Mesothelial cell of epicardium (in vitro differentiated cells): ENCODE measurements at regions not wholly inside any gene's neighbourhood (a gene's known extent, or its start where the extent isn't known, plus 50 kb on each side); places are given as distances from the start of the nearest gene placed in this dataset.

Experiments
- DNase-seq, 2 experiments: peaks; one replicate each; pipeline ENCODE4 v3.0.0; 2021; ENCODE audit warnings: low spot score in 2 of 2; ENCODE audit not compliant: unreplicated experiment in 2 of 2
- H3K27ac Mint-ChIP-seq: 2 replicates; pipeline ENCODE4 v1.8.0; 2021; ENCODE audit warnings: mixed read lengths
- H3K27me3 Mint-ChIP-seq: 2 replicates; pipeline ENCODE4 v1.8.0; 2021; ENCODE audit warnings: low read depth, mixed read lengths
- H3K36me3 Mint-ChIP-seq: 2 replicates; pipeline ENCODE4 v1.8.0; 2021; ENCODE audit warnings: mixed read lengths
- H3K4me1 Mint-ChIP-seq: 2 replicates; pipeline ENCODE4 v1.8.0; 2021; ENCODE audit warnings: mixed read lengths
- H3K4me3 Mint-ChIP-seq: 2 replicates; pipeline ENCODE4 v1.8.0; 2021; ENCODE audit warnings: mild to moderate bottlenecking, moderate library complexity, mixed read lengths
- H3K9me3 Mint-ChIP-seq: 2 replicates; pipeline ENCODE4 v1.8.0; 2021; ENCODE audit warnings: mixed read lengths
- TF ChIP-seq, protein P1 (sequence below): fragments of 200-600 bp; sonication (generic); IDR thresholded peaks from one replicate; pipeline ENCODE4 v1.5.0; 2021; ENCODE audit warnings: antibody characterized with exemption; ENCODE audit not compliant: unreplicated experiment

DNA sequence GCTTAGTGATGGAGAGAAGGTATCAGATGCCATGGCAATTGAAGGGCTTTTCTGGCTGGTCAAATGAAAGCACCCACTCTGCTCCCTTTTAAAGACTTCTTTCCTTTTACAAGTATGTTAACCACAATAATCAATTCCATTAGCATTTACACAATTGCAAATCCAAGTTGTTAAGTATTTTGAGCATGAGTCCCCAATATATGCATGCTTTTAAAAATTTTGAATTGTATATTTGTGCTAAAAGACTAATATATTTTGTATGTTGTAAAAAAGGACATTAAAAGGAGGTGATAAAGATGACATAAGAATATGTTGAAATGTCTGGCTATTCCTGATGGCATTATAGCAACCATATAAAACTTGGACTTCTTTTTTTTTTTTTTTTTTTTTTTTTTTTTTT, 639.9 kb upstream of the CPEB2 start:
- Mint-ChIP-seq H3K9me3 (no peaks in the 10 kb centered on the region), H3K27me3 (no peaks in the 10 kb centered on the region), H3K4me1 (no peaks in the 10 kb centered on the region), H3K36me3 (no peaks in the 10 kb centered on the region), H3K27ac (no peak overlapping the region), H3K4me3 (no peak overlapping the region)
- TF ChIP-seq, protein P1, sequence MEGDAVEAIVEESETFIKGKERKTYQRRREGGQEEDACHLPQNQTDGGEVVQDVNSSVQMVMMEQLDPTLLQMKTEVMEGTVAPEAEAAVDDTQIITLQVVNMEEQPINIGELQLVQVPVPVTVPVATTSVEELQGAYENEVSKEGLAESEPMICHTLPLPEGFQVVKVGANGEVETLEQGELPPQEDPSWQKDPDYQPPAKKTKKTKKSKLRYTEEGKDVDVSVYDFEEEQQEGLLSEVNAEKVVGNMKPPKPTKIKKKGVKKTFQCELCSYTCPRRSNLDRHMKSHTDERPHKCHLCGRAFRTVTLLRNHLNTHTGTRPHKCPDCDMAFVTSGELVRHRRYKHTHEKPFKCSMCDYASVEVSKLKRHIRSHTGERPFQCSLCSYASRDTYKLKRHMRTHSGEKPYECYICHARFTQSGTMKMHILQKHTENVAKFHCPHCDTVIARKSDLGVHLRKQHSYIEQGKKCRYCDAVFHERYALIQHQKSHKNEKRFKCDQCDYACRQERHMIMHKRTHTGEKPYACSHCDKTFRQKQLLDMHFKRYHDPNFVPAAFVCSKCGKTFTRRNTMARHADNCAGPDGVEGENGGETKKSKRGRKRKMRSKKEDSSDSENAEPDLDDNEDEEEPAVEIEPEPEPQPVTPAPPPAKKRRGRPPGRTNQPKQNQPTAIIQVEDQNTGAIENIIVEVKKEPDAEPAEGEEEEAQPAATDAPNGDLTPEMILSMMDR: no peak
- DNase-seq: no peak

DNA sequence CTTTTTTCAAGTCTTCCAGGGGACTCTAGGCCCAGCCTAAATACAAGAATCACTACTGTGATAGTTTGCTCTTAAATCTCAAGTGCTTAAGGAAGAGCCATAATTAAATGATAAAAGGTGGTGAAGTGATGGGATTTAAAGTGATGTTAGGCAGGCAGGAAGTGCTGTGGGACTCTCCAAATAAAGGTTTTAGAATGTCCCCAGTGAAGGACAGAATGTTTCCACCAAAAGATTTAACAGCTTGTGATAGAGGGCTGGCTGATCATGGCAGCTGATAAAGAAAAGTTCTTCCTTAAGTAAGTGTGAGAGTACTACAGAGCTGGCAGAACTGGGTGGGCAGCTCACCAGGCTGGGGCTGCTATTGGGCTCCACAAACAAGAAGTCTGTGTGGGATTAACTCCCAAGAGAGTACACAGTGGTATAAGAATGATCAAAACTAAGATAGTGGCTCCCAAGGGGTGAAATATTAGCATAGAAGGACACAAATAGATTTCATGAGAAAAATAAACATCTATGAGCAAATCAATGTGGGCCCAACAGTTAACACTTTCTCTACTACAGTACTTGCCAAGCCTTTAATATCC, 637.2 kb upstream of the CPEB2 start:
- TF ChIP-seq, protein P1: no peak
- Mint-ChIP-seq H3K9me3 (no peaks in the 10 kb centered on the region), H3K36me3 (no peaks in the 10 kb centered on the region), H3K27ac (no peak overlapping the region), H3K4me3 (no peak overlapping the region), H3K27me3 (no peaks in the 10 kb centered on the region), H3K4me1 (no peaks in the 10 kb centered on the region)
- DNase-seq: no peak

DNA sequence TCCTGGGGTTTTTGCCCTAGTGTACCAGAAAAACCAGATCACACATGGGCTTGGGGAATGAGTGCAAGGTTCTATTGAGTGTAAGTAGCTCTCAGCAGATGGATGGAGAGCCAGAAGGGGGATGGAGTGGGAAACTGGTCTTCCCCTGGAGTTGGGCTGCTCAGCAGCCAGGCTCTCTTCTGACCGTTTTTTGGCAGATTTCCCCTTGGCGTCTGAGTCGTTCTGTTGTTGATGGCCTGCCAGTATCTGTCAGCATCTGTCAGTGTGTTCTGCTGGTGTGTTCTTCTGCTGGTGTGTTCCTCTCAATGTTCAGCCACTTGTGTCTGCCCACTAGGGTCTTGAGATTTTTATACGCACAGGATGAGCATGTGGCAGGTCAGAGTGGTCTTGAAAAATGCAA, 633.9 kb upstream of the CPEB2 start:
- Mint-ChIP-seq H3K4me1 (no peaks in the 10 kb centered on the region), H3K27me3 (no peaks in the 10 kb centered on the region)
- TF ChIP-seq, protein P1: no peak

DNA sequence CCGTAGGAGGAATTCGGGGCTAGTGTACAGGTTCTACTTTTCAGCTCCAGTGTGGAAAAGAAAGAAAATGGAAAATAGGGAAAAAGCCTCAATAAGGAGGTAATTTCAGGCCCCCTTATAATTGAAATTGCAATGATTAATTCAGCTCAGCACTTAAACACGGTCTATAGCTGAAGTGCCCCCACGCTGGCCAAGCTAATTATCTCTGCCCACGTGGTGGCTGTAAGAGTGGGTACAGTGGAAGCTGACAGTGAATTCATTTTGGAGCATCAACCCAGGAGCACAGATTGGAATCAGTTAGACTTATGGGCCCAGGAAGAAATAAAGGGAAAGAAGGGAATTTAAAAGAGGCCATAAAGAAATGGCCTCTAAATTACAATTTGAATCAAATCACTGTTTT, 631.1 kb upstream of the CPEB2 start:
- H3K4me3 Mint-ChIP-seq: no peak overlapping the region
- H3K9me3 Mint-ChIP-seq: no peaks in the 10 kb centered on the region
- no peak overlapping the region for H3K27ac Mint-ChIP-seq
- no peaks in the 10 kb centered on the region for H3K27me3 Mint-ChIP-seq
- H3K36me3 Mint-ChIP-seq: no peaks in the 10 kb centered on the region
- DNase-seq: no peak
- TF ChIP-seq, protein P1: no peak
- H3K4me1 Mint-ChIP-seq: no peaks in the 10 kb centered on the region

More for the DNA sequence above, 633.9 kb upstream of the CPEB2 start:
- Mint-ChIP-seq H3K4me3 (no peak overlapping the region), H3K9me3 (no peaks in the 10 kb centered on the region), H3K36me3 (no peaks in the 10 kb centered on the region), H3K27ac (no peak overlapping the region)
- no peak for DNase-seq

DNA sequence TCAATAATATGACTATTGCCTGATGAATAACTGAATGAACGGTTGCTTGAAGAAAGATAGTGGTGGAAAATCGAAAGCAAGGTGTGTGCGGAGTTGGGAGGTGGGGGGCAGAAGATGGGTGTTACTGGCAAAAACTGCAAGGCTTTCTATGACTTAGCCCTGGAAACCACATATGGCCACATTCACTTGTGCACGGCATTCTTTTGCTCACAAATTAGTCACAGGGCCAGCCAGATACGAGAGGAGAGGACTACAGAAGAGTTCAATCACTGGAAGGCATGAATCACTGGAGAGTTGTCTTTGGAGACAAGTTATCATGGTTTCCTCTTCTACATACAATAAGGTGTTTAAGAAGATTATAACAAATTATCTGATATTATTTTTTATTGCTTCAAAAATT, 626.5 kb upstream of the CPEB2 start:
- TF ChIP-seq, protein P1: no peak

DNA sequence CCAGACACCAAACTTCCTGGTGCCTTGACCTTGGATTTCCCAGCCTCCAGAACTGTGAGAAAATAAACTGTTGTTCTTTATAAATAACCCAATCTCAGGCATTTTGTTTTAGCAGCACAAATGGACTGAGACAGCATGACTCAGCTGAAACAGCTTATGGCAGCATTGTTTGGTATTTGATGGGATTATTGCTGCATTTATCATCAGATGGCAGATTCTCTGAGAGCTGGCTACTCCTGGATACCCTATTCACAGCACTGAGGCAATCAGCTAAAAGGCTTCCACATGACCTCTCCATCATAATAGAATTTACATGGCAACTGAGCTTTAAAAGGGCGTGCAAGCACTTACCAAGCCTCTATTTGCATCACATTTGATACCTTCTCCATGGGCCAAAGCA, 623.1 kb upstream of the CPEB2 start:
- H3K4me1 Mint-ChIP-seq: no peaks in the 10 kb centered on the region
- peaks cover 3% of the 10 kb centered on the region for H3K9me3 Mint-ChIP-seq
- H3K27ac Mint-ChIP-seq: no peak overlapping the region
- TF ChIP-seq, protein P1: no peak
- DNase-seq: no peak
- H3K4me3 Mint-ChIP-seq: no peak overlapping the region
- no peaks in the 10 kb centered on the region for H3K36me3 Mint-ChIP-seq
- peaks cover 4% of the 10 kb centered on the region for H3K27me3 Mint-ChIP-seq

More for the DNA sequence above, 626.5 kb upstream of the CPEB2 start:
- Mint-ChIP-seq H3K9me3 (peaks cover 3% of the 10 kb centered on the region), H3K4me3 (no peak overlapping the region), H3K27me3 (no peaks in the 10 kb centered on the region), H3K4me1 (no peaks in the 10 kb centered on the region), H3K36me3 (no peaks in the 10 kb centered on the region), H3K27ac (no peak overlapping the region)
- DNase-seq: no peak
